ENCODE measurements at regions not wholly inside any gene's neighbourhood (a gene's known extent, or its start where the extent isn't known, plus 50 kb on each side); places are given as distances from the start of the nearest gene placed in this dataset.
A peak's percentile ranks its signal among the peaks of the same experiment; 100 is the strongest.

- TF ChIP-seq ASH2L (IDR thresholded peaks at IDR 0.05; ENCODE audit: insufficient read length, low read depth, low read length) (peak; percentile 36), ZNF468 (CRISPR knock-in tag; IDR thresholded peaks at IDR 0.05) (no peak)
- H3K4me2 ChIP-seq (ENCODE audit: low read depth, low read length): peak overlapping the region; percentile 61
- ATAC-seq: peak; percentile 63; the same call in 2 of the 3 replicates
Observed at GRCh38 chrX:107574711-107575110, 53.6 kb upstream of the PRPS1 start.

GRCh38 chrX:107576392-107576791 lies 51.9 kb upstream of the PRPS1 start:
- ATAC-seq: no peak
- no peak for DNase-seq (ENCODE audit: low spot score)
- H3K27me3 ChIP-seq (ENCODE audit: control insufficient read depth in 1 of 2, insufficient read depth in 2 of 2, low read length in 2 of 2): no peaks in the 10 kb centered on the region; a peak in 1 of 5 replicates
- H3K27ac ChIP-seq (ENCODE audit: extremely low read length, insufficient read depth, low read length): no peak overlapping the region
- no peak for FAIRE-seq
- H4K20me1 ChIP-seq (ENCODE audit: insufficient read depth, low read length): no peaks in the 10 kb centered on the region
- H3K9ac ChIP-seq (ENCODE audit: insufficient read depth, low read depth, low read length): no peak overlapping the region
- H3K9me3 ChIP-seq (ENCODE audit: low read length): no peaks in the 10 kb centered on the region
- H2AFZ ChIP-seq (ENCODE audit: low read length): no peak overlapping the region
- no peak overlapping the region for H3K4me3 ChIP-seq (replicated peaks in 1 of 3; ENCODE audit: insufficient read depth in 1 of 3, low read depth in 2 of 3, low read length in 3 of 3)
- CTCF ChIA-PET (ENCODE audit: low intra/inter-chr PET ratio, low total read pairs): no interaction called here
- peaks cover 23% of the 10 kb centered on the region for H3K4me1 ChIP-seq (ENCODE audit: insufficient read depth, low read length)
- no peak overlapping the region for H3K4me2 ChIP-seq (ENCODE audit: low read depth, low read length)
- no TSS peak for BruUV-seq (replicated peaks)
- 100% methylated on average over 1 of the region's 3 CpGs for WGBS (ENCODE audit: low lambda C conversion rate)
- TF ChIP-seq EHMT2 (IDR thresholded peaks at IDR 0.05; ENCODE audit: borderline replicate concordance, low read depth, low read length) (no peak), ZNF143 (CRISPR knock-in tag; IDR thresholded peaks at IDR 0.05) (no peak), ZNF280B (CRISPR knock-in tag; IDR thresholded peaks at IDR 0.05; ENCODE audit: borderline replicate concordance) (no peak), ZNF547 (CRISPR knock-in tag; IDR thresholded peaks at IDR 0.05) (no peak), HINFP (CRISPR knock-in tag; IDR thresholded peaks at IDR 0.05; ENCODE audit: low read depth) (no peak), ZNF207 (IDR thresholded peaks at IDR 0.05; ENCODE audit: borderline replicate concordance) (no peak), ZNF530 (CRISPR knock-in tag; IDR thresholded peaks at IDR 0.05; ENCODE audit: low read depth) (no peak), PPARG (CRISPR knock-in tag; conservative IDR thresholded peaks at IDR 0.05) (no peak)
- POLR2A ChIA-PET: no interaction called here
- no peaks in the 10 kb centered on the region for H3K36me3 ChIP-seq (replicated peaks in 1 of 2; ENCODE audit: control insufficient read depth in 1 of 2, insufficient read depth in 2 of 2, low read length in 2 of 2)
- intact Hi-C loops (cut with micrococcal nuclease; ENCODE audit: unreplicated experiment): no loop called here
- no peaks in the 10 kb centered on the region for H3K79me2 ChIP-seq (ENCODE audit: insufficient read depth, low read length)
- in situ Hi-C loops (cut with HindIII; ENCODE audit: extremely low pct_ligation_motif_present, low pct_unique_long_range_greater_than_20kb): no loop called here

More at GRCh38 chrX:107574711-107575110, 53.6 kb upstream of the PRPS1 start:
- H3K4me1 ChIP-seq (ENCODE audit: insufficient read depth, low read length): peaks cover 23% of the 10 kb centered on the region
- no peaks in the 10 kb centered on the region; a peak in 1 of 5 replicates for H3K27me3 ChIP-seq (ENCODE audit: control insufficient read depth in 1 of 2, insufficient read depth in 2 of 2, low read length in 2 of 2)
- H3K4me3 ChIP-seq (replicated peaks in 1 of 3; ENCODE audit: insufficient read depth in 1 of 3, low read depth in 2 of 3, low read length in 3 of 3): no peak overlapping the region; a peak in 1 of 6 replicates
- intact Hi-C loops (cut with micrococcal nuclease; ENCODE audit: unreplicated experiment) (no loop called here), in situ Hi-C loops (cut with HindIII; ENCODE audit: extremely low pct_ligation_motif_present, low pct_unique_long_range_greater_than_20kb) (no loop called here)
- no peak overlapping the region for H2AFZ ChIP-seq (ENCODE audit: low read length)
- ChIA-PET CTCF (ENCODE audit: low intra/inter-chr PET ratio, low total read pairs) (no interaction called here), POLR2A (no interaction called here)
- no peak for FAIRE-seq
- no peak for DNase-seq (ENCODE audit: low spot score)
- no peaks in the 10 kb centered on the region for H4K20me1 ChIP-seq (ENCODE audit: insufficient read depth, low read length)
- no TSS peak for BruUV-seq (replicated peaks)
- H3K9me3 ChIP-seq (ENCODE audit: low read length): no peaks in the 10 kb centered on the region
- no peak overlapping the region for H3K9ac ChIP-seq (ENCODE audit: insufficient read depth, low read depth, low read length)
- H3K36me3 ChIP-seq (replicated peaks in 1 of 2; ENCODE audit: control insufficient read depth in 1 of 2, insufficient read depth in 2 of 2, low read length in 2 of 2): no peaks in the 10 kb centered on the region
- no peaks in the 10 kb centered on the region for H3K79me2 ChIP-seq (ENCODE audit: insufficient read depth, low read length)
- H3K27ac ChIP-seq (ENCODE audit: extremely low read length, insufficient read depth, low read length): peak overlapping the region; percentile 22

Data from HepG2 (cell line).